COLO668 (cell line): ENCODE measurements at regions not wholly inside any gene's neighbourhood (a gene's known extent, or its start where the extent isn't known, plus 50 kb on each side); places are given as distances from the start of the nearest gene placed in this dataset.
"Not testable (repeated sequence)": the region's sequence is repeated elsewhere in the genome, so short reads cannot be mapped to it uniquely, and the experiment has no call there.

Experiments used
- DNase-seq: peaks from one replicate; lab custom pipeline; 2025; ENCODE audit not compliant: unreplicated experiment; lab: John Stamatoyannopoulos, UW

- DNase-seq: no peak
These were observed 591.6 kb upstream of the KCND2 start for GRCh38 chr7:119681336-119681735.

GRCh38 chr7:119684763-119685162, 588.2 kb upstream of the KCND2 start:
- no peak for DNase-seq

- no peak for DNase-seq
These were observed 587.1 kb upstream of the KCND2 start for GRCh38 chr7:119685906-119686305.

GRCh38 chr7:119688831-119689230, 584.1 kb upstream of the KCND2 start:
- DNase-seq: no peak

GRCh38 chr7:119692541-119692940, 580.4 kb upstream of the KCND2 start:
- no peak for DNase-seq

- no peak for DNase-seq
These were observed 578.5 kb upstream of the KCND2 start for GRCh38 chr7:119694506-119694905.

- DNase-seq: no peak
These were observed 576.6 kb upstream of the KCND2 start for GRCh38 chr7:119696336-119696735.

- no peak for DNase-seq
These were observed 569.1 kb upstream of the KCND2 start for GRCh38 chr7:119703895-119704294.

- no peak for DNase-seq
These were observed 566.4 kb upstream of the KCND2 start for GRCh38 chr7:119706608-119707007.

GRCh38 chr7:119708891-119709290, 564.1 kb upstream of the KCND2 start:
- DNase-seq: no peak

- DNase-seq: no peak
These were observed 561.9 kb upstream of the KCND2 start for GRCh38 chr7:119711104-119711503.

- no peak for DNase-seq
These were observed 560.0 kb upstream of the KCND2 start for GRCh38 chr7:119712886-119713462.

- DNase-seq: no peak
These were observed 559.4 kb upstream of the KCND2 start for GRCh38 chr7:119713606-119714005.

- DNase-seq: no peak
These were observed 552.4 kb upstream of the KCND2 start for GRCh38 chr7:119720541-119720940.

GRCh38 chr7:119724041-119724792, 548.8 kb upstream of the KCND2 start:
- no peak for DNase-seq

- DNase-seq: no peak
These were observed 539.7 kb upstream of the KCND2 start for GRCh38 chr7:119733127-119733879.

- DNase-seq: no peak
These were observed 535.6 kb upstream of the KCND2 start for GRCh38 chr7:119737390-119737789.

- not testable (repeated sequence) for DNase-seq
These were observed 527.7 kb upstream of the KCND2 start for GRCh38 chr7:119745280-119745679.

GRCh38 chr7:119748251-119748860, 524.6 kb upstream of the KCND2 start:
- no peak for DNase-seq

GRCh38 chr7:119748991-119749390, 524.0 kb upstream of the KCND2 start:
- DNase-seq: no peak

- no peak for DNase-seq
These were observed 516.3 kb upstream of the KCND2 start for GRCh38 chr7:119756687-119757086.

- no peak for DNase-seq
These were observed 514.7 kb upstream of the KCND2 start for GRCh38 chr7:119758254-119758653.
